Astrocyte (in vitro differentiated cells and primary cell): ENCODE measurements at regions not wholly inside any gene's neighbourhood (a gene's known extent, or its start where the extent isn't known, plus 50 kb on each side); places are given as distances from the start of the nearest gene placed in this dataset.

ENCODE experiments used
- EZH2 ChIP-seq: IDR thresholded peaks from 2 replicates; pipeline ENCODE4 v1.6.1; 2012; ENCODE audit warnings: mild to moderate bottlenecking, low read length, inconsistent platforms; ENCODE audit not compliant: insufficient read depth
- TF ChIP-seq, protein P1 (sequence below): IDR thresholded peaks from 2 replicates; pipeline ENCODE4 v1.5.1; 2011; ENCODE audit warnings: low read depth, mild to moderate bottlenecking, inconsistent platforms, low read length, moderate library complexity; ENCODE audit not compliant: insufficient read depth

DNA sequence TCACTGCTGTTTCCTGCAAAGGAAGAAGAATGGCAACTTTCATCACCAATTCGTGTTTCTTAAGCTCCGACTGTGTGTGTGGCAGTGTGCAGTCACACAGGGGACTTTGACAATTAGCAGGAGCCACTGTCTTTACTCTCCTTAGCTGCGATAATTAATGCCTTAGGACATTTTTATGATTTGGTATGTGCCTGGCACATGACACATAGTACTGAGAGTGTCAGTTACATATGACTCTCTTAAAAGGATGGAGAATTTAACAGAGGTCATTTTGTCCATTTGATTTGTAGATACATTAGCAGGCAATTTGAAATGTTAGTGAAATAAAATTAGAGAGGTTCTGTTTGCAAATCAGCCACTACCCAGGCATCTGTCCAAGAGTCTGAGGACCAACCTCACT lies 128.9 kb upstream of the VEPH1 start:
- TF ChIP-seq, protein P1, sequence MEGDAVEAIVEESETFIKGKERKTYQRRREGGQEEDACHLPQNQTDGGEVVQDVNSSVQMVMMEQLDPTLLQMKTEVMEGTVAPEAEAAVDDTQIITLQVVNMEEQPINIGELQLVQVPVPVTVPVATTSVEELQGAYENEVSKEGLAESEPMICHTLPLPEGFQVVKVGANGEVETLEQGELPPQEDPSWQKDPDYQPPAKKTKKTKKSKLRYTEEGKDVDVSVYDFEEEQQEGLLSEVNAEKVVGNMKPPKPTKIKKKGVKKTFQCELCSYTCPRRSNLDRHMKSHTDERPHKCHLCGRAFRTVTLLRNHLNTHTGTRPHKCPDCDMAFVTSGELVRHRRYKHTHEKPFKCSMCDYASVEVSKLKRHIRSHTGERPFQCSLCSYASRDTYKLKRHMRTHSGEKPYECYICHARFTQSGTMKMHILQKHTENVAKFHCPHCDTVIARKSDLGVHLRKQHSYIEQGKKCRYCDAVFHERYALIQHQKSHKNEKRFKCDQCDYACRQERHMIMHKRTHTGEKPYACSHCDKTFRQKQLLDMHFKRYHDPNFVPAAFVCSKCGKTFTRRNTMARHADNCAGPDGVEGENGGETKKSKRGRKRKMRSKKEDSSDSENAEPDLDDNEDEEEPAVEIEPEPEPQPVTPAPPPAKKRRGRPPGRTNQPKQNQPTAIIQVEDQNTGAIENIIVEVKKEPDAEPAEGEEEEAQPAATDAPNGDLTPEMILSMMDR: no peak
- TF ChIP-seq EZH2: no peak
